ENCODE measurements at regions not wholly inside any gene's neighbourhood (a gene's known extent, or its start where the extent isn't known, plus 50 kb on each side); places are given as distances from the start of the nearest gene placed in this dataset.

GRCh38 chr7:22622116-22622785 is 104.7 kb upstream of the IL6 start:
- no peak for DNase-seq

GRCh38 chr7:22618528-22618927 is 108.5 kb upstream of the IL6 start:
- no peak for DNase-seq

- DNase-seq = no peak
Measured at GRCh38 chr7:22617166-22617565, 109.8 kb upstream of the IL6 start.

- DNase-seq = no peak
Measured at GRCh38 chr7:22613496-22613895, 113.5 kb upstream of the IL6 start.

- no peak for DNase-seq
Measured at GRCh38 chr7:22612776-22613175, 112.8 kb upstream of the STEAP1B start.

- DNase-seq = no peak
Measured at GRCh38 chr7:22611758-22612079, 111.7 kb upstream of the STEAP1B start.

- DNase-seq = no peak
Measured at GRCh38 chr7:22610951-22611757, 111.2 kb upstream of the STEAP1B start.

GRCh38 chr7:22610263-22610662 is 110.3 kb upstream of the STEAP1B start:
- DNase-seq = no peak

GRCh38 chr7:22607180-22607579 is 107.2 kb upstream of the STEAP1B start:
- DNase-seq = no peak

GRCh38 chr7:22604246-22604645 is 104.3 kb upstream of the STEAP1B start:
- DNase-seq = no peak

GRCh38 chr7:22601812-22602565 is 102.0 kb upstream of the STEAP1B start:
- DNase-seq = peak; percentile 57

- DNase-seq = no peak
Measured at GRCh38 chr7:22601408-22601807, 101.4 kb upstream of the STEAP1B start.

- DNase-seq = no peak
Measured at GRCh38 chr7:22601003-22601402, 101.0 kb upstream of the STEAP1B start.

GRCh38 chr7:22598318-22598920 is 98.4 kb upstream of the STEAP1B start:
- DNase-seq = no peak

- DNase-seq = no peak
Measured at GRCh38 chr7:22597844-22598243, 97.9 kb upstream of the STEAP1B start.

- no peak for DNase-seq
Measured at GRCh38 chr7:22596763-22597400, 96.9 kb upstream of the STEAP1B start.

GRCh38 chr7:22594020-22594419 is 94.0 kb upstream of the STEAP1B start:
- DNase-seq = no peak

- no peak for DNase-seq
Measured at GRCh38 chr7:22591271-22591670, 91.3 kb upstream of the STEAP1B start.

- peak; percentile 47 for DNase-seq
Measured at GRCh38 chr7:22589641-22590201, 89.7 kb upstream of the STEAP1B start.

- DNase-seq = no peak
Measured at GRCh38 chr7:22588351-22588750, 88.4 kb upstream of the STEAP1B start.

GRCh38 chr7:22587322-22587721 is 87.3 kb upstream of the STEAP1B start:
- no peak for DNase-seq

GRCh38 chr7:22586786-22587140 is 86.8 kb upstream of the STEAP1B start:
- DNase-seq = no peak

Measured in hindlimb muscle (tissue), 1 donor.